Aorta (tissue), 5 donors: ENCODE measurements at regions not wholly inside any gene's neighbourhood (a gene's known extent, or its start where the extent isn't known, plus 50 kb on each side); places are given as distances from the start of the nearest gene placed in this dataset.

ENCODE experiments used
- ATAC-seq: fragments of 200-7000 bp; cut with Tn5 transposase; one replicate; pipeline ENCODE4 v1.9.1; 2022; ENCODE audit warnings: moderate library complexity; ENCODE audit not compliant: low FRiP score
- DNase-seq, 2 donors: peaks; one replicate each; pipeline ENCODE4 v3.0.0-alpha.2; 2020
- H3K27ac ChIP-seq, 2 donors: one replicate each; pipeline ENCODE4 v1.5.1; 2013; ENCODE audit warnings: low read length in 2 of 2, mild to moderate bottlenecking in 2 of 2, moderate library complexity in 2 of 2, control low read depth in 1 of 2, inconsistent platforms in 1 of 2, low read depth in 1 of 2
- H3K27me3 ChIP-seq, 2 donors: one replicate each; pipeline ENCODE4 v1.6.1; 2013; ENCODE audit warnings: control low read depth in 1 of 2, low read length in 1 of 2, mild to moderate bottlenecking in 1 of 2, moderate library complexity in 1 of 2; ENCODE audit not compliant: insufficient read depth in 2 of 2, control insufficient read depth in 1 of 2
- H3K36me3 ChIP-seq, 2 donors: one replicate each; pipeline ENCODE4 v1.6.1; 2013; ENCODE audit warnings: control low read depth in 1 of 2, low read length in 1 of 2, mild to moderate bottlenecking in 1 of 2; ENCODE audit not compliant: insufficient read depth in 2 of 2, control insufficient read depth in 1 of 2
- H3K4me1 ChIP-seq, 2 donors: one replicate each; pipeline ENCODE4 v1.6.1; 2013; ENCODE audit warnings: low read length in 2 of 2, control low read depth in 1 of 2, mild to moderate bottlenecking in 1 of 2, moderate library complexity in 1 of 2; ENCODE audit not compliant: insufficient read depth in 2 of 2, control insufficient read depth in 1 of 2
- H3K4me3 ChIP-seq, 2 donors: one replicate each; pipeline ENCODE4 v1.5.1; 2013; ENCODE audit warnings: low read length in 2 of 2, control low read depth in 1 of 2, mild to moderate bottlenecking in 1 of 2
- H3K9me3 ChIP-seq: one replicate; pipeline ENCODE4 v1.6.1; 2013; ENCODE audit warnings: mild to moderate bottlenecking, low read length; ENCODE audit not compliant: control insufficient read depth
- WGBS, 2 donors: extraction: QIAGEN DNeasy Blood & Tissue Kit; methylation state at CpG; one replicate each; pipeline ENCODE4 v1.1.7; 2013; 5-methylcytosine and 5-hydroxymethylcytosine counted together
- intact Hi-C, 2 donors: fragments of 100-400 bp; cut with DNase I; formaldehyde crosslinking; loops; one replicate each; pipeline versions ENCODE4 v1.14.2 to v1.15.0; 2022
- donor health status: healthy with polysubstance abuse.
- donor health status: Bipolar disorder and iron deficiency.
- donor health status: DM: no; HTN: no; CAD: no.
- donor health status: DM: no; HTN: no; CAD: no.
- donor health status: DM: yes; HTN: yes; CAD: no.

- intact Hi-C loops = no loop called here
- H3K9me3 ChIP-seq = peaks cover 2% of the 10 kb centered on the region
- no peaks in the 10 kb centered on the region for H3K4me1 ChIP-seq
- DNase-seq (no peak), ATAC-seq (no peak)
- 41 to 48% methylated on average over 6 of the region's 6 CpGs for WGBS, 2 donors
- H3K27ac ChIP-seq = no peak overlapping the region
- no peaks in the 10 kb centered on the region for H3K36me3 ChIP-seq
- H3K4me3 ChIP-seq = no peak overlapping the region
- no peaks in the 10 kb centered on the region for H3K27me3 ChIP-seq
Measured at GRCh38 chr5:2608391-2608790, 143.1 kb downstream of the IRX2 start.

DNA sequence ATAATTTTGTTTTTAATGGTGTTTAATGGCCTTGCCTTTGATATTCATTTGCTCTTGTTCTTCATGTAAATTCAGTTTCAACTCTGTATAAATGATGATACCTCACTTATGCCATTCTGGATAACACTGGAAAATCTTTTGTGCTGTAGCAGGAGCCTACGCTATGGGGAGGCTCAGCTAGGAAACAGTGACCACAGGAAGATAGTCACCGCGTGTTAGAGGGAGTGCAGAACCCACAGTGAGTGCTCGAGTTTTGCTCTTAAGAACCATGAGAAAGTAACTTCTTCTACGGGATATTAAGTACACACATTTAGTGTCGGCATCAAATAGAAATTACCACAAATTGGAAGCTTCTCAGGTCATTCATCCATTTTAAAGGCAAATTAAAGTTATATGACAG, 143.9 kb downstream of the IRX2 start:
- H3K27ac ChIP-seq = no peak overlapping the region
- H3K27me3 ChIP-seq = no peaks in the 10 kb centered on the region
- intact Hi-C loops = no loop called here
- H3K9me3 ChIP-seq = peaks cover 2% of the 10 kb centered on the region
- 72% methylated on average over 6 of the region's 6 CpGs for WGBS, 2 donors
- no peaks in the 10 kb centered on the region for H3K4me1 ChIP-seq
- no peak for ATAC-seq
- H3K4me3 ChIP-seq = no peak overlapping the region
- DNase-seq = no peak
- H3K36me3 ChIP-seq = no peaks in the 10 kb centered on the region

GRCh38 chr5:2603272-2603575, 148.3 kb downstream of the IRX2 start:
- no peak overlapping the region for H3K4me3 ChIP-seq
- no peaks in the 10 kb centered on the region for H3K27me3 ChIP-seq
- ATAC-seq = no peak
- H3K9me3 ChIP-seq = no peaks in the 10 kb centered on the region
- H3K27ac ChIP-seq = no peak overlapping the region
- no peak for DNase-seq
- intact Hi-C loops = no loop called here
- H3K36me3 ChIP-seq = no peaks in the 10 kb centered on the region
- no peaks in the 10 kb centered on the region for H3K4me1 ChIP-seq
- WGBS, 2 donors = 34 to 39% methylated on average over 5 of the region's 5 CpGs

- Histone ChIP-seq H3K36me3 (no peaks in the 10 kb centered on the region), H3K9me3 (no peaks in the 10 kb centered on the region), H3K4me1 (no peaks in the 10 kb centered on the region), H3K27me3 (no peaks in the 10 kb centered on the region), H3K4me3 (no peak overlapping the region), H3K27ac (no peak overlapping the region)
- no peak for ATAC-seq
- intact Hi-C loops = no loop called here
- no peak for DNase-seq
- 52% methylated on average over 7 of the region's 7 CpGs for WGBS, 2 donors
Measured at GRCh38 chr5:2602451-2603271, 148.8 kb downstream of the IRX2 start.

DNA sequence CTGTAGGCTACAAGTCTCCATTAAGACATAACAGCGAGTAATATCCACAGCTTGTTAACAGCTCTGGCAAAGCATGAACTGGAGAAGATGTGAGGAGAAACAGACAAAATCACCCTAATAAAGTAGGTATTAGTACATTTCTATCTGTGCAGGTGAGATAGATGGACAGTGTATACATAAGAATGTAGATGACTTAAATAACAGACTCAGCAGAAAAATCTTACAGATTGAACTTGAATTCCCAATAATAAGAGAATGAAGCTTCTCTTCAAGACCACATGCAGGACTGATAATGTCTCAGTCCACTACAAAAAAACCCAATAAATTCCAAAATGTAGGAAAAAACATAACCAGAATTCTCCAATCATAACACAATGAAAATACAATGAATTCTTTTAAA, 153.0 kb downstream of the IRX2 start:
- no peak overlapping the region for H3K27ac ChIP-seq
- no peak for DNase-seq
- H3K27me3 ChIP-seq = no peaks in the 10 kb centered on the region
- intact Hi-C loops = no loop called here
- peaks cover 2% of the 10 kb centered on the region for H3K9me3 ChIP-seq
- no peaks in the 10 kb centered on the region for H3K36me3 ChIP-seq
- H3K4me1 ChIP-seq = no peaks in the 10 kb centered on the region
- WGBS, 2 donors = 84 to 93% methylated on average over 1 of the region's 1 CpG
- ATAC-seq = no peak
- no peak overlapping the region for H3K4me3 ChIP-seq

GRCh38 chr5:2594701-2595100, 156.8 kb downstream of the IRX2 start:
- 78 to 84% methylated on average over 1 of the region's 1 CpG for WGBS, 2 donors
- intact Hi-C loops = no loop called here
- Histone ChIP-seq H3K4me3 (no peak overlapping the region), H3K27ac (no peak overlapping the region), H3K36me3 (no peaks in the 10 kb centered on the region), H3K9me3 (peaks cover 2% of the 10 kb centered on the region), H3K27me3 (no peaks in the 10 kb centered on the region), H3K4me1 (no peaks in the 10 kb centered on the region)
- DNase-seq = no peak
- ATAC-seq = no peak

GRCh38 chr5:2592766-2593165, 158.7 kb downstream of the IRX2 start:
- Histone ChIP-seq H3K36me3 (no peaks in the 10 kb centered on the region), H3K9me3 (peaks cover 2% of the 10 kb centered on the region), H3K4me1 (no peaks in the 10 kb centered on the region), H3K27me3 (no peaks in the 10 kb centered on the region), H3K27ac (no peak overlapping the region), H3K4me3 (no peak overlapping the region)
- ATAC-seq (no peak), DNase-seq (no peak)
- WGBS, 2 donors = 73 to 77% methylated on average over 10 of the region's 10 CpGs
- intact Hi-C loops = no loop called here

DNA sequence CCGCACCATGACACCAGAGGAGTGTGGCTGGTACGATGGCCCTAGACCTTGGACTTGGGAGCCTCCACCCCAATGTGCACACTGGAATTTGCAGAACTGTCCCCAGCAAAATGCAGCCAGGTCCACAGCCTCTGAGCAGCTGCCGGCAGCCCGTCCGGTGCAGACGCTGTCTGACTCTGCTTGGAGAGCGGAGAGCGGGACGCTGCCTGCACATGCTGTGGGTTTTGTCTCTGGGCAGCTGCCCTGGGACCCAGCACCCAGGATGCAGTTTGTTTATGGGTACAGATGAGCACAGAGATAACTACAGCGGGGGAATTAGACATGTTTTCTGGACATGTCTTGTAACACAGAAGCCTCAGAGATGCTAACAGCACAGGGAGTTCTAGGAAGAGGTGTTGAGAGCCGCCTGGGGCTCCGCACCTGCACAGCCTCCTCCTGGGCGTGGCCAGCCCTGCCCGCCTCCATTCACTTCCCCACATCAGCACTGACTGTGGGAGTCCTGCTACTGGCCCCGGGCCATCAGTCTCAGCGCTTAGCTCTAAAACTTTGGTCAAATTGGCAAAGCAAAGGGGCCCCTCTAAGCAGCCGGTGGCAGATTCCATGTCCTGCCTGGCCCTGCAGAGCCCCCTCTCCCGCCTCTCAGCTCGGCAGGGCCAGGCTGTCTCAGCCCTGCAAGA, 159.6 kb downstream of the IRX2 start:
- Histone ChIP-seq H3K4me1 (no peaks in the 10 kb centered on the region), H3K9me3 (peaks cover 2% of the 10 kb centered on the region), H3K27ac (no peak overlapping the region), H3K27me3 (no peaks in the 10 kb centered on the region), H3K36me3 (no peaks in the 10 kb centered on the region), H3K4me3 (no peak overlapping the region)
- ATAC-seq (no peak), DNase-seq (no peak)
- WGBS, 2 donors = 52 to 59% methylated on average over 19 of the region's 19 CpGs
- intact Hi-C loops = no loop called here

DNA sequence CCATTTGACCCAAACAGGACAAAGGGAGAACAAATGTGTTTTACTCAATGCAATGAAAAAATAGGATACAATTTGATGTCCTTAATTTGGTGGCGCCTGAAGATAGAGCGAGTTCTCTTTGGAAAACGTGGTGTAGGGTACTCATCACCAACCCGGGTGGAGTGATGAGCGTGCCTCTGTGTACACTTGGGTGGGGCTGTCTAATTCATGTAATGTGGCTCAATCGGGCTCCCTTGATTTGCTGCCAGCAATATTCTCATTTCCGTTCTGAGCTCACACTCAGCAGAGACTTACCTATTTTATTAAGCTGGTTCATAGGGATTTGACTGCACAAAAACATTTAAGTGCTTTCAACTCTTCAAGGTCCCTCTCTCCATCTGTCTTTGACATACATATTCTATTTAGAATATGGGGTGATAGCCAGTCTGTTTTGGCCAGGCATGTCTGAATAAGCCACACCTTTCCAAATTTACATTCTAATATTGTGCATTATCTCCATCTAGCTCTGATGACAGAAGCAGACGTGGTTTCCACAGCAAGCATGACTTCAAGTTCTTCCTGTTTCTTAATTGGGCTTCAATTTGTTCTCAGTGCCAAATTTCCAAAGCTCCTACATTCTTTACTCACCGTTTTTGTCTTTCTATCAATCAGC, 162.5 kb downstream of the IRX2 start:
- no peak for DNase-seq
- intact Hi-C loops = no loop called here
- H3K36me3 ChIP-seq = no peaks in the 10 kb centered on the region
- H3K27ac ChIP-seq = no peak overlapping the region
- ATAC-seq = no peak
- WGBS, 2 donors = 76 to 79% methylated on average over 9 of the region's 9 CpGs
- H3K4me3 ChIP-seq = no peak overlapping the region
- no peaks in the 10 kb centered on the region for H3K4me1 ChIP-seq
- no peaks in the 10 kb centered on the region for H3K9me3 ChIP-seq
- H3K27me3 ChIP-seq = no peaks in the 10 kb centered on the region
